ENCODE measurements at regions not wholly inside any gene's neighbourhood (a gene's known extent, or its start where the extent isn't known, plus 50 kb on each side); places are given as distances from the start of the nearest gene placed in this dataset.
"Not testable (repeated sequence)": the region's sequence is repeated elsewhere in the genome, so short reads cannot be mapped to it uniquely, and the experiment has no call there.

- Histone ChIP-seq H2AFZ (ENCODE audit: insufficient read depth, low read depth, low read length, poor library complexity, severe bottlenecking) (no peak overlapping the region), H3K9ac (ENCODE audit: insufficient read depth, low read length, poor library complexity, severe bottlenecking) (no peak overlapping the region), H3K9me3 (replicated peaks in 1 of 2; ENCODE audit: control insufficient read depth in 1 of 2, insufficient read depth in 1 of 2, low read length in 2 of 2) (no peaks in the 10 kb centered on the region), H3K4me2 (replicated peaks; ENCODE audit: extremely low read depth, low read length, poor library complexity, severe bottlenecking) (no peak overlapping the region), H3K79me2 (ENCODE audit: insufficient read depth, low read length) (no peaks in the 10 kb centered on the region), H3K27me3 (ENCODE audit: control insufficient read depth in 2 of 2, insufficient read depth in 2 of 2, low read length in 2 of 2) (no peaks in the 10 kb centered on the region), H3K4me1 (ENCODE audit: control insufficient read depth in 1 of 2, insufficient read depth in 2 of 2, low read length in 2 of 2) (no peaks in the 10 kb centered on the region), H4K20me1 (ENCODE audit: insufficient read depth, low read length) (no peaks in the 10 kb centered on the region), H3K36me3 (replicated peaks in 1 of 2; ENCODE audit: control insufficient read depth in 1 of 2, insufficient read depth in 2 of 2, low read length in 2 of 2) (no peaks in the 10 kb centered on the region), H3K4me3 (replicated peaks in 1 of 3; ENCODE audit: low read depth in 2 of 3, low read length in 3 of 3) (no peak overlapping the region), H3K27ac (ENCODE audit: low read depth in 1 of 2, low read length in 2 of 2) (no peak overlapping the region)
- no peak overlapping the region for H3K4me3 Mint-ChIP-seq
- intact Hi-C loops (cut with micrococcal nuclease) = loop anchor here in 1 of 2 donors (10.0 kb wide), 1 partner anchor 321 kb away; no protein-coding TSS in a partner anchor
- no peak overlapping the region for H3K27ac Mint-ChIP-seq
- peaks cover 0 to 3% (median under 1%) of the 10 kb centered on the region in 7 donors for H3K9me3 Mint-ChIP-seq
- peaks cover 3 to 4% of the 10 kb centered on the region in 2 donors for H3K36me3 Mint-ChIP-seq
- TF ChIP-seq CTCF (IDR thresholded peaks at IDR 0.05) = no peak
- no peak for DNase-seq
- no peaks in the 10 kb centered on the region for H3K4me1 Mint-ChIP-seq
- H3K27me3 Mint-ChIP-seq (ENCODE audit: low read depth in 3 of 3) = peaks cover 0 to 5% (median 0%) of the 10 kb centered on the region in 3 donors
- WGBS (ENCODE audit: insufficient coverage) = no CpG with 5 or more reads among the region's 2 CpGs
Observed at GRCh38 chrX:136936183-136936549, 55.6 kb upstream of the RBMX start.

GRCh38 chrX:136935533-136936182 lies 55.1 kb upstream of the RBMX start:
- intact Hi-C loops (cut with micrococcal nuclease) = loop anchor here in 1 of 2 donors (10.0 kb wide), 1 partner anchor 321 kb away; no protein-coding TSS in a partner anchor
- not testable (repeated sequence) for H3K4me3 ChIP-seq (replicated peaks in 1 of 3; ENCODE audit: low read depth in 2 of 3, low read length in 3 of 3); H3K27ac ChIP-seq (ENCODE audit: low read depth in 1 of 2, low read length in 2 of 2); DNase-seq; H3K4me3 Mint-ChIP-seq; H3K27me3 Mint-ChIP-seq (ENCODE audit: low read depth in 3 of 3); H3K4me1 Mint-ChIP-seq; H3K9me3 Mint-ChIP-seq; H3K27me3 ChIP-seq (ENCODE audit: control insufficient read depth in 2 of 2, insufficient read depth in 2 of 2, low read length in 2 of 2); H3K36me3 Mint-ChIP-seq; H3K36me3 ChIP-seq (replicated peaks in 1 of 2; ENCODE audit: control insufficient read depth in 1 of 2, insufficient read depth in 2 of 2, low read length in 2 of 2); H3K9me3 ChIP-seq (replicated peaks in 1 of 2; ENCODE audit: control insufficient read depth in 1 of 2, insufficient read depth in 1 of 2, low read length in 2 of 2); H3K79me2 ChIP-seq (ENCODE audit: insufficient read depth, low read length); H2AFZ ChIP-seq (ENCODE audit: insufficient read depth, low read depth, low read length, poor library complexity, severe bottlenecking); H3K9ac ChIP-seq (ENCODE audit: insufficient read depth, low read length, poor library complexity, severe bottlenecking); H3K4me2 ChIP-seq (replicated peaks; ENCODE audit: extremely low read depth, low read length, poor library complexity, severe bottlenecking); H3K27ac Mint-ChIP-seq; H3K4me1 ChIP-seq (ENCODE audit: control insufficient read depth in 1 of 2, insufficient read depth in 2 of 2, low read length in 2 of 2); H4K20me1 ChIP-seq (ENCODE audit: insufficient read depth, low read length)
- WGBS (ENCODE audit: insufficient coverage) = 100% methylated on average over 6 of the region's 16 CpGs

- H3K4me1 ChIP-seq (ENCODE audit: control insufficient read depth in 1 of 2, insufficient read depth in 2 of 2, low read length in 2 of 2); H3K27me3 Mint-ChIP-seq (ENCODE audit: low read depth in 3 of 3); H3K4me3 Mint-ChIP-seq; H3K9me3 ChIP-seq (replicated peaks in 1 of 2; ENCODE audit: control insufficient read depth in 1 of 2, insufficient read depth in 1 of 2, low read length in 2 of 2); H3K4me3 ChIP-seq (replicated peaks in 1 of 3; ENCODE audit: low read depth in 2 of 3, low read length in 3 of 3); H3K9ac ChIP-seq (ENCODE audit: insufficient read depth, low read length, poor library complexity, severe bottlenecking); H3K27ac ChIP-seq (ENCODE audit: low read depth in 1 of 2, low read length in 2 of 2); H4K20me1 ChIP-seq (ENCODE audit: insufficient read depth, low read length); H3K36me3 ChIP-seq (replicated peaks in 1 of 2; ENCODE audit: control insufficient read depth in 1 of 2, insufficient read depth in 2 of 2, low read length in 2 of 2); H3K4me1 Mint-ChIP-seq; H3K27me3 ChIP-seq (ENCODE audit: control insufficient read depth in 2 of 2, insufficient read depth in 2 of 2, low read length in 2 of 2); H2AFZ ChIP-seq (ENCODE audit: insufficient read depth, low read depth, low read length, poor library complexity, severe bottlenecking); H3K27ac Mint-ChIP-seq; H3K9me3 Mint-ChIP-seq; DNase-seq; H3K79me2 ChIP-seq (ENCODE audit: insufficient read depth, low read length); H3K4me2 ChIP-seq (replicated peaks; ENCODE audit: extremely low read depth, low read length, poor library complexity, severe bottlenecking); H3K36me3 Mint-ChIP-seq: not testable (repeated sequence)
- intact Hi-C loops (cut with micrococcal nuclease) = loop anchor here in 1 of 2 donors (10.0 kb wide), 1 partner anchor 320 kb away; no protein-coding TSS in a partner anchor
- WGBS (ENCODE audit: insufficient coverage) = 100% methylated on average over 1 of the region's 8 CpGs
Observed at GRCh38 chrX:136934652-136935051, 54.1 kb upstream of the RBMX start.
